Activated CD8-positive, alpha-beta memory T cell treated with anti-CD3 and anti-CD28 coated beads, Interleukin-2, amount 50 U/mL, for 1 hour (primary cell): ENCODE measurements at regions not wholly inside any gene's neighbourhood (a gene's known extent, or its start where the extent isn't known, plus 50 kb on each side); places are given as distances from the start of the nearest gene placed in this dataset.

Experiments
- DNase-seq: peaks from one replicate; pipeline ENCODE4 v3.0.0-alpha.2; 2020; ENCODE audit errors: extremely low read depth

DNA sequence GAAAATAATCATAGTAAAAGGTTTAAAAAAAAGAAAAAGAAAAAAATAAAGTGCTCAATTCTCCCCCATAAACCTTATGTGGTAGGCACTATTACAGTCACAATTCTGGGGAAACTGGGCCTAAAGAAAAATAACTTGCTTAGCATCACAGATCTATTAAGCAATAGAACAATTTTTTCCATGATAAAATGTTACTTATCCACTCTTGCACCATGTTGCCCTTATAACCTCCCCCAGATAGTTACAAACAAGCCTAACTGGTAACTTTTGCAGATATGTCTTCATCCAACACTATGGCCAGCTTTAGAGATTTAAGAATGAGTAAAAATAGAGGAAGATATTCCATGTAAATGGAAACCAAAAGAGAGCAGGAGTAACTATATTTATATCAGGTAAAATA, 164.8 kb downstream of the DUSP6 start:
- DNase-seq, result no peak

DNA sequence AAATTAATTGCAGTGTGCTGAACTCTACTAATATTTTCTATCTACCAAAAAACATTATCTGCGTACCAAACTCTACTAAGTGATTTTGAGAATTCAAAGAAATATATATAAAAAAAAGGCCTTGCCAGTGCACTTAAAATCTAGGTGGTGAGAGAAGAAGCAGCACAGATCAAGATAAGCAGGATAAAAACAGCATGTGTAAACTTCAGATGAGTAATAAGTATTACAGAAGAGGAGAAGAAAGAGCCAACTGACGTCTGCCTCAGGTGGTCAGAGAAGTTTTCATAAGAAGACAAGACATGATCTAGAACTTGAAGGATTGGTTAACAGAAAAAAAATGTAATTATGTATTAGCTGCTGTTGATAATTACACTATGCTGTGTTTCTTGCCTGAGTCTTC, 166.4 kb downstream of the DUSP6 start:
- no peak for DNase-seq

DNA sequence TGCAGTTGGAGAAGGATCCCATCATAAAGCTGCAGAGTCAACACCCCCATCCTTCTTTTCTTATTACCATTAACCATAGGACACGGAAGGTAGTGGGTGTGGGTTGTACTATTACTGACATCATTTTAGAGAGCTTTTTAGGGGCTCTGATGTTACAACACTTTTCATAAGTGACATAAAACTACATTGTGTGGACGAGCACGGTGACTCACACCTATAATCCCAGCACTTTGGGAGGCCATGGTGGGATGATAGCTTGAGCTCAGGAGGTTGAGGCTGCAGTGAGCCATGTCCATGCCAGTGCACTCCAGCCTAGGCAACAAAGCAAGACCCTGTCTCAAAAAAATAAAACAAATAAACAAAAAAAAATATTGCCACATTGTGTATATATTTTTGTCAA, 167.1 kb downstream of the DUSP6 start:
- no peak for DNase-seq

DNA sequence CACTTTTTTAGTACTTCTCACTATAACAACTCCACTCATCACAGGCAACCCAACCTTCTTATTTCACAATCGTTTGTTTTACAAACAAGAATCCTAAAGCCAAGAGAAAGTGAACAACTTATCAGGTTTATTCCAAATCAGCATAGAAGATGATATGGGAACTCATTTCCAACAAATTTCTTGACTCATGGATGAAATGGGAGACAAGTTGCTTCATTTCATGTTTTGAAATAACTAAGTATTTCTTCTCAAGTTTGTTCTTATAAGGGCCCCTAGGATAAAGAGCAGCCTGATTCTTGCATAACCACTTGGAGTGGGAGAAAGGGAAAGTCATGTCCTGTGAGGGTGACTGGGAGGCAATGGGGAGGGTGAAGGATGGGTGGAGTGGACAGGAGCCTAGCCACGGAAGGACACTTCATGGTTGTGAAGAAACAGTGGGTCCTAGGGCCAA, 168.3 kb downstream of the DUSP6 start:
- DNase-seq, result no peak

DNA sequence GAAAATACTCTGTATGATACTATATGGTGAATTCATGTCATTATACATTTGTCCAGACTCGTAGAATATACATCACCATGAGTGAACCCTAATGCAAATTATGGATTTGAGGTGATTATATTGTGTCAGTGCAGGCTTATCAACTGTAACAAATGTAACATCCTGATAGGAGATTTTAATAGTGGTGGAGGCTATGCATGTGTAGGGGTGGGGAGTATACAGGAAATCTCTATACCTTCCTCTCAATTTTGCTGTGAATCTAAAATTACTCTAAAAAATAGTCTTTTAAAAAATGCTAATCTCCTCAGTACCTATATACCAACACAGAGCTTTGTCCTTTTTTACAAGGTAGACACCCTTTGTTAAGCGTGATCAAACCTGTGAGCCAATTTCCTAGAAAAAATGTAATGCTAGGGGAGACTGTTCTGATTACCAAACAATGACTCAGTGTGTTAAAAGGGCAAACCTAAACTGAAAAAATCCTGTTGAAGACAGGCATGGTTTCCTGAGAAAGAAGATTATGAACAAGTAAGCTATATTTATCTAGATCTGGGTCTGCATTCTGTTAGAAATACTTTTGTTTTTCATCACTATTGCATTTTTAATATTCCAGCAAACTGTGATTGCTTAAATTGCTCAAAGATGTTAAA, 170.9 kb downstream of the DUSP6 start:
- no peak for DNase-seq

DNA sequence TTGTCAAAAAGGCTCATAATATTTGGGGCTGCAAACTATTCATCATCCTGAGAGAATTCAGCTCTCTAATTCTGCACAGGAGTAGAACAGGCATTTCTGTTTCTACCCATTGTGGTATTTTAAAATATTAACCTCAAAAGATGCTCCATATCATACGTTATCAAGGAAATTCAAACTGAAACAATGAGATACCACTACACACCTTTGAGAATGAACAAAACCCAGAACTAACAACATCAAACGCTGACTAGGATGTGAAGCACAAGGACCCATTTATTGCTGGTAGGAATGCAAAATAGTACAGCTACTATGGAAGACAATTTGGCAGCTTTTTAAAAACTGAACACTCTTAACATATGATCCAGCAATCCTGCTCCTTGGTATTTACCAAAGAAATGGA, 171.8 kb downstream of the DUSP6 start:
- DNase-seq, result no peak

DNA sequence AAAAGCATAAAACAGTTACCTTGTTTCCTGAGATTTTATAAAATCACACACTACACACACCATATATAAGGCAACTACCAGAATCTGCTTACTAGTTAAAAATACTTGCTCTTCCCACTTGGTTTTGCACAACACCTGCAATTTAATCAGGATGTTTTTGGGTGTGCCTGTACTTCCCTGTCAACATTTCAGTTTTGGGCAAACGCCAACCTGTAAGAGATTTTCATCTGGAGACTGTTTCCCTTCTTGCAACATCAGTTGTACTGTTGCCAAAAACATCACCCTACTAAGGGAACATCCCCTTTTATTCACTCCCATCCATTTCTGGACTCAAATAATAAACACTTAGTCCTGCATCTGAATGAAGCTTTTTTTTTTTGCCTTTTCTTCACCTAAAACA, 172.3 kb downstream of the DUSP6 start:
- no peak for DNase-seq

DNA sequence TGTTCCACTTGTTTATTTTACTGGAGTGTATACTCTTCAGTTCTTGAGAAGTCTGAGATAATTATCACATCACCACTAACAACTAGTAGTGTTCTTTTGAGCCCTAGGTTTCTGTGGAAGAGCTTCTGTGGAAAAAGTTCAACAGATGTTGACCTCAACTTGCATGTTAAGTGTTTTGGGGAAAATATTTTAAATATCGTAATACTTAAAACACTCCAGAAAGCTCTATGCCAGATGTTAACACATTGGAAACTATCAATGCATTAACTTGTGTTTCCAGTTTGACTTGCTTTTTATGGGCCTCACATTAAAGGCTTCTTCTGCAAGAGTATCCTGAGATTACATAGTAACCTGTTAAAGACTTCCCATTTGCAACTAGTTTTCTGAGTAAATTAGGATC, 173.1 kb downstream of the DUSP6 start:
- no peak for DNase-seq

DNA sequence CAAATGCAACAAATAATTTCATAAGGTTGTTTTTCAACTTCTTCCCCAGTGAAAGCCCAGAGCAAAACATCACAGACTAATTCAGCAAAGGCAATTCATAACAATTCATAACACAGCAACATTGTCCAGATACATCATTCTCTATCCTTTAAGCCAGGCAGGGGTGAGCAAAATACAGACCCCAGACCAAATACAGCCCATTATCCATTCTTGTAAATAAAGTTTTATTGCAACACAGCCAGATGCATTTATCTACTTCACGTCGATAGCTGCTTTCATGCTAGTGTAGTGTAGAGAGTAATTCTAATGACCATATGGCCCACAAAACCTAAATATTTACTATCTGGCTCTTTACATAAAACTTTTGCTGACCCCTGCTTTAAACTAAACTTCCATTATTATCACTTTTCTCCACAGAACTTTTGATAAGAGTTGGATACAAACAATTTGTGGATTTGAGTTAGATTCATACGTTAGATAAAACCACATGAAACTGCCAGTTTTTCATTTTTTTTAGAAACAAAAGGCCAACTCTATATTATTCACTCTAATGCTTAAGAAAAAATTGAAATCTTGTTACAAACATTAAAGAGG, 174.4 kb downstream of the DUSP6 start:
- no peak for DNase-seq

DNA sequence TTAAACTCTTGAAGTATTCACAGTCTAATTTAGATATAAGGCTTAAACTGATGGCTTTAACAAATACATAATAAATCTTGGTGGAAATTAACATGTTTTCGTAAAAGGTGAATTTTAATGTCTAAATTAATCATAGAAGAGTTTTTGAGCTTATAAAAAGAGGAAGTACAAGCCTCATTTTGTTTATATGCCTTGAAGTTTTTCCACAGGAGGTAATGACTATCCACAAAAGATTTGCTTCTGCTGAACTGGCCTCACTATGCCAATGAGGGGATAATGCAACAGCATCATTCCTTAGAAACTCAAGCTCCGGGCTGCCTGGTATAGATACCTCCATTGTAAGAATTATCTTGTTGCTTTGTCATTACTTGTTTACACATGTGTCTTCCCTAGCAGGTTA, 175.6 kb downstream of the DUSP6 start:
- DNase-seq, result no peak

DNA sequence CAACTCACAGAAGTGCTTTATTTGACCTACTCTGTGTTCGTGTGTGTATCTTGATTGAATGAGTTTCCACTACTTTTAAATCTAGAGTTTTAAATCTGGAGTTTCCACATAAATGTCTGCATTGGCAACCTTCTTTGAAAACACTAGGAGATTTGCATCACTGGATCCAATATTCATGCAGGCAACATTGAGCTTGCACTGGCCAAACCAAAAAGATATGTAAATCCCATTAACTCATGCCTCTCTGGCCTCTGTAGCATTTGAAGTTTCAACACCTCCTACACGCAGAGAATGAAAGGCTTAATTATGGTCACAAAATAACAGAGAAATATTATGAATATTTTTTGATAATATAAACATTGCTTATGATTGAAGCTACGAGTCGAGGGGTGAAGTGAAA, 178.6 kb downstream of the DUSP6 start:
- DNase-seq, result no peak

DNA sequence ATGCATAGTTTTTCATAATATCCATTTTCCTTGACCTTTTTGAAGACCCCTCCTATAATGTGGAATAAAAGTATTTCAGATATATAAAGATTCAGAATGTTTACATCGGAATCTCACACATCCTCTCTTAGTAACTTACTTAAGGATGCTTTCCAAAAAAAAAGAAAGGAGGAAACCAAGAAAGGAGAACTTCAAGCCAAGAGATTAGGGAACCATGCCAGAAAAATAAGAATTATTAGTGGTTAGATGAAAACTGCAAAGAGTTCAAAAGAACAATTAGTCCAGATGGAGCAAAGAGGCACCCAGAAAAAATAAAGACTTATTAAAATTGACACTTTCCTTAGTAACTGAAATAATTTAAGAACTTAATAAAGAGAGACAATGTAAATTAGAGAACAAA, 179.2 kb downstream of the DUSP6 start:
- DNase-seq, result no peak

DNA sequence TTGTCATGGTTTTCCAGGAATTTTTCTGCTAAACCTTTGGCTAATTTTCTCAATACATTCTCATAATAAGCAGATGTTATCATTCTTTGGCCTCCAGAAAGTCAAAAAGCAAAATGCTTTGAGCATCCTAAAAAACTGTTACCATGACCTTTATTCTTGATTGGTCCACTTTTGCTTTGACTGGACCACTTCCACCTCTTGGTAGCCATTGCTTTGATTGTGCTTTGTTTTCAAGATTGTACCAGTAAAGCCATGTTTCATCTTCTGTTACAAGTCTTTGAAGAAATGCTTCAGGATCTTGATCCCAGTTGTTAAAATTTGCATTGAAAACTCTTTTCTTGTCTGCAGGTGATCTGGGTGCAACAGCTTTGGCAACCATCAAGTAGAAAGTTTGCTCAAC, 180.1 kb downstream of the DUSP6 start:
- DNase-seq, result no peak

DNA sequence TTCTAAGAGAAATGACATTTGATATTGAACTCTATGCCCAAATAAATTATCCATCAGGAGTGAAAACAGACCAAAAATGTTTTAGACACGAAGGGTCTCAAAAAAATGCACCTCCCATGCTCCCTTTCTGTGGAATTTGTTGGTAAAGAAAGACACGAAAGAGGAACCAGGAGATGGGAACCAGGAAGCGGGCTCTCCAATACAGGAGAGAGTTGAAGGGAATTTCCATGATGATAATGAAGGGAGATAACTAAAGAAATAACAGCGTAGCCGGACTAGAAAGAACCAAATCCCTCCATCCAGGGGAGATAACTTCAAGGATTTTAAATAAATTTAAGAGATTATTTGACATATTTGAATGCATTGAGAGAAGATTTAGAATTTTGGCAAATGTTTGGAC, 183.0 kb downstream of the DUSP6 start:
- DNase-seq, result no peak

DNA sequence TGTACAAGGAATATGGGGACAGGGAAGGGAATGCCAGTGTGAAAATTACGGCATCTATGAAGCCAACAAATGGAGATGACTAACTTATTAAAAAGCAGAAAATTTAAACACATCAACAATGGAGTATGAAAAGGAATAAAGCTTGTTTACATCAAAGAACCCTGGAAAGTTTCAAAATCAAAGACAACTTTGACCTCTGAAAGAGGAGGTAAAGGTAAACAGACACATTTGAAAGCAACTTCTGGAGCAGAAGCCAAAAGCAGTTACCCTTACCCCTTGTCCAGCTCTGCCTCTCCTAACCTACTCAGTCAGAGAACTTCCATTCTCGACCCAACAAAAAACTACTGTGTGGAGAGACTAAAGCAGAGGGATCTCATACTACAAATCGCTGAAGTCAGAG, 184.3 kb downstream of the DUSP6 start:
- DNase-seq, result no peak

DNA sequence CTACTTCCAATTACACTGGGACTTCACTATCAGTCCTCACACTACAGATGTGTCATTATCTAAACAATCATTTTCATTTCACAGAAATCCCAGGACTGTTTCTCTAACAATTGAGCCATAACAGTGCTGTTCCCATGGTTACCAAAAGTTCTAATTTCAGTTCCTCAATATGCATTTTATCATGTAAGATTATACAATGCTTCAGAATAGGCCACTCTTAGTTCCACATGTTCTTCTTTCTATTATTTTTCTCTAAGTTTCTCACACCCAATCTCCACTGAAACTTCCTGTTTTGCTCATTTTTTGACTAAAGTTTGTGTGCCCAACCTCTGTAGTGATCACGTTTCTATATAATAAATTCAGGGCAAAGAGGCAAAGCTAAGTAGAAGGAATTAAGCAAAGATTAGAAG, 185.8 kb downstream of the DUSP6 start:
- DNase-seq, result no peak

DNA sequence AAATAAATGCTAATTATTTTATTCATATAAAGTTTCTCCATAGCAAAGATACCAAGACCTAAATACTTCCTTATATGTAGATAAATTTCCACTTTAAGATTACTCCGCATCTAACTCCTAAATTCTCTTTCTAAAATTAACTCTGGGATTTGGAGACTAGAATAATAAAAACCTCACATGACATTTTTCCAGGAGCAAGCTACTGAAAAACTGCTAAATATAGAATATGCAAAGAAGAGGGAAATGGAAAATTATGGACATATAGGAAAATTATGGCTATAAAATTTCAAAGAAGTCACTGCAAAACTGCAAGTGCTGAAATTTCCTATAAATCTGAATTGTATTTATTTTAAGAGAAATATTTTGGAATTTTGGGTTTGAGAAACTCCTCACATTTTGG, 186.2 kb downstream of the DUSP6 start:
- no peak for DNase-seq

DNA sequence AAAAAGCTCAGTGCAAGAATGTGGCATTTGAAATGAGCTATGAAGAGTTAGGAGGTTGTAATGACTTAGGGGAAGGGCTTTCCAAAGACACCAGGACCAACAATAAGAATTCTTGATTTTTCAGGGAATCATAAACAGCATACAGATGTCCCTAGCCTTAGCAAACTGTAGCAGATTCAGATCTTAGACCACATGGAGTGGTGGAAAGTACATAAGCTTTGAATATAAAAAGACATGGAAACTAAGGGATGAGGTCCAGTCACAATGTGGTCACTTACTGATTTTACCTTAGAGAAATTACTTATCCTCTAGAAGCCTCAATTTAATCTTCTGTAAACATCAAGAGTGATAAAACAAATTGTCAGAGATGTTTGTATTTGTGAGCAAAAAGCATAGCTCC, 186.6 kb downstream of the DUSP6 start:
- no peak for DNase-seq

DNA sequence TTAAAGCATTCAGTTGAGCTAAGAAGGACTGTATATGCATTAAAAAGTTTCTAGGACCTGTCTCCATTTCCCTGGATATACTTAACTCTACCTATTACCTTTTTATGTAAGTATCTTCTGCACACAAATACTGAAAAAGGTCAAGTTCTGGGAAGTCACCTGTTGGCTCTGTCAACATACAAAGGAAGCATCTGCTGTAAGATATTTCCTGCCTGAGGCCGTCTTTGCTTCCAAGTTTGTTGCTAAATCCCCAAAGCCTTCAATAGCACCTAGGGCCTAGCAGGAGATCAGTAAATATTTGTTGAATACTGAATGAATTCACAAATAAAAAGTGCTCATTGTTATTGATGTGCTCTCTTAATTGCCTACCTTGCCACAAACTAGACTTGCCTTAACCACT, 188.4 kb downstream of the DUSP6 start:
- no peak for DNase-seq

DNA sequence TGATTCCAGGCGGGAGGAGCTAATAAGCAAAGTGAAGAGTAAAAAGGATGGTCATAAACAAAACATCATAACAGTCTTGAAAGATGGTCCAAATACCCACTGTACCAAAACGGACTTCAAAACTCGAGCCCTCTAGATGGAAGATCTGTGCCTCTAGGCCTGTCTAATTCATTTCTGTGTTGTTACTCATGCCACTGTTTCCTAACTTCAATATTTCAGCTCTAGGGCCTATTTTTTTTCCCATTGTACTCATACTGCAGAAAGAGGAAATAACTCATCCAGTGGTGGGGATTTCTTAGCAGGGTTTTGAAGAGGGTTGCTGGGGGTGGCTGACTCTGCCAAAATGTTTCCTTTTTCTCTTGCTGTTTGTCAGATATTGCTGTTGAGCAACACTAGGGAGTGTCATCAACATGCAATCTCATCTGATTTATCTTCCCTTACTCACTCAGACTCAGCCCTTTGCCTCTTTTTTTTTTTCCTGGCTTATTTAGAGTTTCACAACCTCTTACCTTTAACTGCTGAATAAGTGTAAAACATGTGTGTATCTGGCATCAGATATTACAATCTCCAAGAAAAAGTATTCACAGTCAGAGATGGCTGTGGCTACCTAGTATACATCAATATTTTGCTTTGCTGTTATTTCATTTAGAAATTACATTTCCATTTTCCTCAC, 189.6 kb downstream of the DUSP6 start:
- no peak for DNase-seq

DNA sequence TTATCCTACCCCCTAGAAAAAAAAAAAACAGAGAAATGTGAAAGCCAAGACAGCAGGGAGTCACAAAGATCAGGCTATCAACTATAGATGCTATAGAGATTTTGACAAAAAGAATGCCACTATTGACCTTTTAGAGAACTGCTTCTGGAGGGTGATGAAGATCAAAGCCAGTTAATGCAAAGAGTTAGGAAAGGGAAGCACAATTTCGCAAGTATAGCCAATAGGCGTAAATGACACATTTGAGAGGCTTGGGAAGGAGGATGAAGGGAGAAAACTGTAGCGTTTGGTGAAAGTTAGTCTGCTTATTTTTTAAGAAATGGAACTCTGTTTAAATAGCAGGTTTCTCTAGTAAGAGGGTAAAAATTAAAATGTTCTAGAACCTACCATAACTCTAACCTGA, 190.7 kb downstream of the DUSP6 start:
- no peak for DNase-seq

DNA sequence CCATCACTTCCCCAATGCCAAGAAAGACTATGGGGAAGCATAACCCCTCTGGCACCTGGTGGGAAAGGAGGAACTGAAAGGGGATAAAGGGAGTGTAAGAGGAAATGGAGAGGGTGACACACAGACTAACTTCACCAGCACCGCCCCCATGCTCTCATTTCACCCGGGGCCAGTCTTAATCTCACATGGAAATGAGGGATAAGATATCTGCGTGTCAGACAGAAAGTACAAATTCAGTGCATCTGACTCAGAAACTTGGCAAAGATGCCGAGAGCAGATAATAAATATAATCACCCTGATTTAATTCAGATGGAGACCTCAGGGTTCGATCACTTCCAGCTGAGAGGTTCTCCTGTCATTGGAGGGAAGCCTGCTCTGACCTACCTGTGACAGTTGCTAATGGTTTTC, 191.6 kb downstream of the DUSP6 start:
- no peak for DNase-seq

DNA sequence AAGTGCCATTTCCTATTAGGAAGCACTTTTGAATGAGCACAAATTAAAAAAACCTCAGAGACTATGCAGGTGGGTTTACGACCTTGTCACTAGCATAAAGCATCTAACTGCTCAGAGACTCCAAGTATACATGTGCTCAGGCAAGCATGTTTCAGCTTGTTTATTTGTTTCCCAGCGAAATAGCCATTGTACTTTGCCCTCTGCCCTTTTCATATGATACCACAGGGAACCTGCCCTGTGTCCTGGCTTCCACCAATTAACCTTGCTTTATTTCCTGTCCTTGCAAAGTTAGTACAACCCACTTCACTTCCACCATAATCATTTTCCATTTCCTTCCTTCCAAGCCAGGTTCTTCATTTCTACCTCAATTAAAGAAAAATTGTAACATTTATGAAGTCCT, 194.9 kb downstream of the DUSP6 start:
- no peak for DNase-seq

DNA sequence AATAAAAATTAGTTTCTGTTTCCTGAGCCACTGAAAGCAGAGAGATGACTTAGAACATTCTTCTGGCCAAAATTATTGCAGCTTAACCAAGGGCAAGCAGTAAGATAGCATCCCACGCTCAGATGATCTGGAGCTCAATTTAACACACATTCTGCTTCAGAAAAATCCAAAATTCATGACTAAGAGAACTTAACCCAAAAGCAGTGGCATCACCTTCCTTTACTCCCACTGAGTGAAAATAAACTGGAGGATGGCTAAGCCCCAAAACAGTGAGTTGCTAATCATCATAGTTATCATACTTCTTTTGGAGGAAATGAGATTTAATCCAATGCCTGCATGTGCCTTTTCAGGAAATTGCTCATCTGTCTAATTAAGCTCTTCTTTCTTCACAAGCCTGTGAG, 195.4 kb downstream of the DUSP6 start:
- DNase-seq, result no peak
